Right hindlimb (tissue), 1 donor: ENCODE measurements at regions not wholly inside any gene's neighbourhood (a gene's known extent, or its start where the extent isn't known, plus 50 kb on each side); places are given as distances from the start of the nearest gene placed in this dataset.
"Not testable (repeated sequence)": the region's sequence is repeated elsewhere in the genome, so short reads cannot be mapped to it uniquely, and the experiment has no call there.

Experiments used
- DNase-seq: peaks from one replicate; pipeline ENCODE4 v3.0.0-alpha.2; 2018

DNA sequence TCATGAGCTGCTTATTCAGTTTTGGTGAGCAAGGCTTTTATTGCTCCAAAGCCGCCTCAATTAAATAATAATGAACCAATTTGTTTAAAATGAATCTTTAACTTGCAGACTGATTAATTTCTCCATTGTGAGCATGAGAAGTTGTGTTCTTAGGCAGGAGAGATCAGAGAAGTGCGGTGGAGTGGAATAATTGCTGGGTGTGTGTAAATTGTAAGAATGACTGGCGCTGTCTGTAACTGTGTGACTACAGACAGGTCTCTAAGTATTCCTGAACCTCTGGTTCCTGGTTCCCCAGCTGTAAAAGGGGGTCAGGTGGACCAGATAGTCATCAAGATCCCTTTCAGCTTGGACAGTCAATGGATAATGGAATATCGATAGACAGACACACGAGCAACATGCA is 98.0 kb upstream of the EFEMP1 start:
- DNase-seq: no peak

DNA sequence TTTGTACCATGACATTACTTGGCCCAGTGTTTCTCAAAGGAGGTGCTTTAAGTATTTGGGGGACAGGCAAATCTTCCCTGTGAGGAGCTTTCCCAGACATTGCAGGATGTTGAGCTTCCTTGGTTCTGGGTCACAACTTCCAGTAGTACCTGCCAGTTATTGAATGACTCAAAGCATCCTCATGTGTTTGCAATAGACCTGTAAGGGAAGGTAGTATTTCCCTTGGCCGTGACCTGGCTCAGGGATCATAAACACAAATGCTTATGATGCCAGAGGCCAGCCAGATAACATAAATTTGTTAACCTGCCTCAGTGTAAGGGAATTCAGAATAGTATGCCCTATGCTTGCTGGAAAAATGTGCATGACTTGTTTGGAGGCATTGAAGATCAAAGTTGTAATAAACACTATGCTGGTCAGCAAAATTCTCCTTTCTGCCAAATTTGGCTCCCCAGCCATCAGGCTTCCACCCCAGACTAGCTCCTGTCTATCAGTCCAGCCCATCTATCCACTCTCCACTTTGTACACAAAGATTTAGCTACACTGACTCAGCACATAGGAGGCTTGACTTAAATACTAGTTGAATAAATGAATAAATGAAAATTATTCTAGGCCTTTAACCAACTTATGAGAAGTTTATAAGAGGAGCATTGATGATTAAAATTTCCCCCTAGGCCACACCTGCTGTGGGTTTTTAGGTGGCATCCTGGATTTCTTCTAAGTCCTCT is 102.0 kb upstream of the EFEMP1 start:
- no peak for DNase-seq

DNA sequence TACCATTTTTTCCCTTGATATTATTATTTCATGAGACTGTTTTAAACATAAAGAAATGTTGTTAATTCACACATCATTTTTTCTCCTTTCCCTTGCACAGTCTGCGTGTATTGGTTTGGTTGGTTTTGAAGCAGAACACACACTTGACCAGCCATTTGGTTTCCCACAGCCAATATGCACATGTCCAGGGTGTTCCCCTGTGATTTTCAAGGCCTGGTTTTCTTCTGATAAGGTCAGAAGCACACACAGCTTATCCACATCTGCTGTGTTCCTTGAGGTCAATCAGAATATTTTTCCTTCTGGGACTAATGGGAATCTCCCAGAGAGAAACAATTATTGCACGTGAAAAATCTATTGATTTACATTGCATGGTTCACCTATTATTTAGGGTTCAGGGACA is 103.2 kb upstream of the EFEMP1 start:
- DNase-seq: no peak

DNA sequence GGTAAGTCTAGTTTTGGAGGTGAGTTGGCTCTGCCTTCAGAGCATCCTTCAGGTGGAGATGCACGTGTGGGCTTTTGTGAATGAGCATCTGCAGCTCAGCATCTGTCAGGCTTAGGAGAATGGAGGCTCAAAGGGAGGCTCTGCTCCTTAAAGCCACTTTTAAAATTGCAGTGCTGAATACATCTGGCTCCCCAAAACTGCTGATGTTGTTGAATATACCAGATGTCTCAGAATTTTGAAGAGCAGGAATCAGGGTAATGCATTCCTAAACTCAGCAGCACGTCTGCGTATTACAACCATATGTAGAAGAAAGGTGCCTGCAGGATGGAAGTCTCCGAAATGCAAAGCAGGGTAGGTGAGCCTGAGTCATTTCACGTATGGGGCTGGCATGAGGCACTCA is 106.5 kb upstream of the EFEMP1 start:
- no peak for DNase-seq

DNA sequence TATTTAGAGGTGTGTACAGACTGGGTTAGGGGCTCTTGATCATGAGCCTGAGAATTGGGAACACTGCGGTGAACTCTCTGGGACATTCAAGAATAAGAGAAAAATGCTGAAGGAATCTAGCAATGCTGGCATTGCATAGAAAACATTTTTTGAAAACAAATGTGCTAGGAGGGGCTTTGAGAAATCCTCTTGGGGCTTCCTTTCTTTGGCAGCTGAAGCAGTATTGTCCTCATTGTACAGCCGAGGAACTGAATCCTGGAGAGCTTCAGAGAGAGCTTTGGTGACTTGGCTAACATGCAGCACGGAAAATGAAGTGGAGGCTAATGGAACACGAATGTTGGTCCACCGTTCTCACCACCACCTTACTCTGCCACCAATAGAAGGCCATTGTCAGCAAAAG is 107.3 kb upstream of the EFEMP1 start:
- no peak for DNase-seq

DNA sequence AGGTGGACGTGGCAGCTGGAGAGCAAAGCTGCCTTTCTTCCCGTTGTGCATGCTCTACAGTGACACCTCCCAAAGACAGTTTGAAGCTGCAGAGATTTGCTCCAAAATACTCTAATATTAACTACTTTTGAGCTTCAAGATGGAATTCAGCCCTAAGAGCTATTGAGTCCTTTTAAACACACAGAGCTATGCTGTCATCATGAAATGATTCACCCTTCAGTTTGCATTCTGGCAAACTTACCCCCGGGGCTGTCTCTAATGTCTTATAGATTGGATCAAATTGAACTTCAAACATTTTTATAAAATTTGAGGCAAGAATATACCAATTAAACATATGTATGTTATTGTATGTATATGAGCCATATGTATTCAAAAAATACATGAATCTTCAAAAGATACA is 110.7 kb upstream of the EFEMP1 start:
- no peak for DNase-seq

DNA sequence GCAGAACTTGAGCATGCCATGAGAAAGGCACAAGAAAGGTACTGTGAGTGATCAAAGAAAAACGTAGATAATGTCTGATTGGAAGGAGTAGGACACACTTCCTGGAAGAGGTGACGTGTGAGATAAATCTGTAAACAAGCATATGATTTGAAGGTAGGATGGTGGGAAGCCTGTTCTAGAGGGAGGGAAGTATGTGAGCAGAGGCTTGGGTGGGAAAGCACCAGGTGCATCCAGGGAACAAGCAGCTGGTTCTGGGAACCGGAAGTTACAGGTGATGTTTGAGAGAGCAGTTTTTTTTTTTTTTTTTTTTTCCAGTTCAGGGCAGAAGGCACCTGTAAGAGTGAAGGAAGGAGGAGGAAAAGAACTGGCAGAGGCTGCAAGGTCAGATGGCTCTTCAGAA is 116.6 kb upstream of the EFEMP1 start:
- no peak for DNase-seq

DNA sequence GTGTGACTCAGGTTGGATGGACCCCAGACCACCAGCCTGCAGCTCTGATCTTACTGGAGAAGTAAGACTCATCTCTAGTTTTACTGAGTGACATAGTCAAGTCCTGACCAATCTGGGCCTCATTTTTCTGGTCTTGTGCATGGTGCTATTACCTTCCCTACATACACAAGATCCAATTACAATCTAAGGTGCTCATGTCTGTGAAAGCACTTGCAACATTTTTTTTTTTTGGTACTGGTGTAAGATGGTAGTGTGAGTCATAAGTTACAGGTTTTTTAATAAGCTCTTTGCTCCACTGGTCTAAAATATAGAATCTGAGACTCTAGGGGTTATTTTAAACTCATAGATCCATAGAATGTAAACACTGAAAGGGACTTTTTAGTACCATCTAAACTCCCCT is 117.3 kb upstream of the EFEMP1 start:
- DNase-seq: no peak

DNA sequence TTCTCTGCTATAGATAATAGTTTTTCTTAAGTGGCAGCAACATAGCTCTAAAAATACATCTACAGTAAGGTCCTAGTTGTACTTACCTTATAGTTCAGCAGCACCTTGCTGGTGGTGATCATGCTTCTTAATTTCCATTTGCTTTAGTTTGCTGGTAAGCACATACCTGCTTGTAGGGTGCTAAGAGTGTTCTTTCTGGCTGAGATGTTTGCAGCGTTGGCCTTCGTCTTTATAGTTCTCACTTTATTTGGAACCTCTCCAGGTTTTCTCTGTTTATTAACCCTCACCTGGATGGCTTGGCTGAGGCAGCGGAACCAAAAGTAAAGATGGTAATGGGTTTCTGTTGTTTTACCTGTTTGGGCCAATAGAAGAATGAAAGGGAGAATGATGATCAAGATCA is 123.6 kb upstream of the EFEMP1 start:
- no peak for DNase-seq

DNA sequence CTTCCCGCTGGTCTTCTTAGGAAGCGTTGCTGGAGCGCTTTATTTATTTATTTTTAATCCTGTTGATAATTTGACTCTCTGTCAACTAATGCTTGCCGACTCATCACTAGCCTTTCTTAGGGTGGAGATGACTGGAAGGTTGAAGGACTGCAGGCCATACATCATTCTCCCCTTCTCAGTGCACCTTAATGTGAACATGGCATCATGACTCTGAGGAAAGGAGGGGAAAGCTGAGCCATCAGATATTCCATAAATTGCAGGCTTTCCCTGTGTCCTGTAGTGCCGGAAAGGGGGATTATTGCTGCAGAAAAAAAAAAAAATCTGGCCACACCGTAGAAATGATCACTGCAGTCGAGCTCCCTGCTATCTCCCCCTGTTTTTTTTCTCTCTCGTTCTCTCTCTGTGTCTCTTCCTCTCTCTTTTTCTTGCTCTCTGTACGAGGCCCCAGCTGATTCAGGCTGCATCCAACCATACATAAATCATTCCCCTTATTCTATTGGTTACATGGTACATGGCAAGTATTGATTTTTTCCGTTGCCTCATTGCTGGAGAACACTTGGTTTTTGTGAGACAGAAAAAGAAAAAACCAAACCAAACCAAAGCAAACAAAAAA is 125.8 kb upstream of the EFEMP1 start:
- no peak for DNase-seq

DNA sequence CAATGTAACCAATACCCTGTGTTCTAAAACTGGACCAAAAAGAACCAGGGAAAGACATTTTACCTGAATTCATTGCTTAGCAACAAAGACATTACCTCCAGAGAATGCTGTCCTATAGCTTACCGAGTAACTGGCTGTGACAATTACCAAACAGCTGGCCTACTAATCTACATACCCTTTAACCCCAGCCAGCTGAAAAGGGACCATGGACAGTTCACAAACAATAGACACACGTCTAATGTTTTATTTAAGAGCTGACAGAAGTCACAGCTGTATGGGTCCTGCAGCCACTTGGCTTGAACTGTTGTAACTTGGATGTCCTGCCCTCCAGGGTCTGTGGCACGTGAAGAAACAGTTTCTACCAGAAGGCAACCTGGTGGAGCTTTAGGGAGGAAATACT is 130.1 kb upstream of the EFEMP1 start:
- DNase-seq: no peak

DNA sequence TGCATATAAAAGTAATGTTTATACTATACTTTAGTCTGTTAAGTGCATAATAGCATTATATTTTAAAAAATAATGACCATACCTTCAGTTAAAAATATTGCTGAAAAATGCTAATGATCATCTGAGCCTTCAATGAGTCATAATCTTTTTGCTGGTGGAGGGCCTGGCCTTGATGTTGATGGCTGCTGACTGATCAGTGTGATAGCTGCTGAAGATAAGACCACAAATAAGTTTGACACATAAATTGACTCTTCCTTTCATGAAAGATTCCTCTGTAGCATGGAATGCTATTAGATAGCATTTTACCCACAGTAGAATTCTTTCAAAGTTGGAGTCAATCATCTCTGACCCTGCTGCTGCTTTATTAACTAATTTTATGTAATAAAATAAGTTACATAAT is 128.4 kb upstream of the CCDC85A start:
- no peak for DNase-seq

DNA sequence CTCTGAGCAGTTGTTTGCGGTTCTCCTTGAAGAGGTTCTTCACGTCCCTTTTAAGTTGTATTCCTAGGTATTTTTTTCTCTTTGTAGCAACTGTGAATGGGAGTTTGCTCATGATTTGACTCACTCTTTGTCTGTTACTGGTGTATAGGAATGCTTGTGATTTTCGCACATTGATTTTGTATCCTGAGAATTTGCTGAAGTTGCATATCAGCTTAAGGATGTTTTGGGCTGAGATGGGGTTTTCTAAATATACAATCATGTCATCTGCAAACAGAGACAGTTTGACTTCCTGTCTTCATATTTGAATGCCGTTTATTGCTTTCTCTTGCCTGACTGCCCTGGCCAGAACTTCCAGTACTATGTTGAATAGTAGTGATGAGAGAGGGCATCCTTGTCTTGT is 122.5 kb upstream of the CCDC85A start:
- DNase-seq: not testable (repeated sequence)

DNA sequence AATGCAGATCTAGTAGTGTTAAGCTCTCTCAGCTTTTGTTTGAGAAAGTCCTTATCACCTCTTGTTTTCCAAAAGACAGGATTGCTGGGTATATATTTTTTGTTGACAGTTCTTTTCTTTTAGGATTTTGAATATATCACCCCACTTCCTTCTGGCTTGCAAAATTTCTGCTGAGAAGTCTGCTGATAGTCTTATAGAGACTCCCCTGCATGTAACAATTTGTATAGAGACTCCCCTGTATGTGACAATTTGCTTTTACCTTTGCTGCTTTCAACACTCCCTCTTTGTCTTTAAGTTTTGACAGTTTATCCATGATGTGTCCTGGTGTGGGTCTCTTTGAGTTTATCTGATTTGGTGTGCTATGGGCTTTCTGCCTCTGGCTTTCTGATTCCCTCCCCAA is 115.0 kb upstream of the CCDC85A start:
- no peak for DNase-seq

DNA sequence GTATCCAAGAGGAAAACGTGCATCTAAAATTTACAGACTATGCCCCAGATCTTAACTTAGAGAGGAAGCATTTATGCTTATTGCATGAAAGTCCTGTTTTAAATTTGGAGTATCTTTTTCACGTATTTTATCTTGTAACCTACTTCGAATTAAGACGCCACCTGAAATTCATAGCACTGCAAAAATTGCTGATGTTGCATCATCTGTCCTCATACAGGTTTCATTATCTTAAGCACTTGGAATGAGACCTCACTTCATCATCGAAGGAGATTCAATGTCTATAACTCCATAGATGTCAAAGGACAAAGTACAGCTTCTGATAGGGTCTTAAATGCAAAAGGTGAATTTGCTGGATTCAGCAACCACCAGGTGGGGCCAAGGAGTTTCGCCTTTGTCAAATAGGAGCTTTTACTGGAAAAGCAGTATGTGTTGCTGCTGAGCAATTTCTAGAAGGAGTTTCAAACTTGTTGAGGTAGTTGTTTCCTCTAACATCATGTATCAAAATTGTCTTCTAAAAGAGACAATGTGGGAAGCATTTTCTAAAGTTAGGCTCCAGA is 106.4 kb upstream of the CCDC85A start:
- DNase-seq: peak; percentile 19

DNA sequence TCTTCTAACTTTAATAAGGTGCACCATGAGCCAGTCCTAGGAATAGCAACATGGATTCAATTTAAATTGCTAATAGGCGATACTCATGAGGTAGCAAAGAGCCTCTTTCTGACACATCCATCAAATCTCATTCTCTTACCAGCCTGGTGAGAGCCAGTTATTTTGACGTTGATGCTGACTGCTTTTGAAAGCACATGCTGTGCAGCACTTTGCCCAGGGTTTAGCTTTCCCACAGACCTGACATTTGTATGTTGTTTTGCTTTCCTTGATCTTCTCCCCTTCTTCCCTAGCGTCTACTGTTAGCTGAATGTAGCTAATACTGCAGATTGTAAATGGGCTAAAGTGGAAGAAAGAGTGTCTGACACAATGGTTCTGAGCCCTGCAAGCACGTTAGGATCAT is 101.1 kb upstream of the CCDC85A start:
- DNase-seq: no peak

DNA sequence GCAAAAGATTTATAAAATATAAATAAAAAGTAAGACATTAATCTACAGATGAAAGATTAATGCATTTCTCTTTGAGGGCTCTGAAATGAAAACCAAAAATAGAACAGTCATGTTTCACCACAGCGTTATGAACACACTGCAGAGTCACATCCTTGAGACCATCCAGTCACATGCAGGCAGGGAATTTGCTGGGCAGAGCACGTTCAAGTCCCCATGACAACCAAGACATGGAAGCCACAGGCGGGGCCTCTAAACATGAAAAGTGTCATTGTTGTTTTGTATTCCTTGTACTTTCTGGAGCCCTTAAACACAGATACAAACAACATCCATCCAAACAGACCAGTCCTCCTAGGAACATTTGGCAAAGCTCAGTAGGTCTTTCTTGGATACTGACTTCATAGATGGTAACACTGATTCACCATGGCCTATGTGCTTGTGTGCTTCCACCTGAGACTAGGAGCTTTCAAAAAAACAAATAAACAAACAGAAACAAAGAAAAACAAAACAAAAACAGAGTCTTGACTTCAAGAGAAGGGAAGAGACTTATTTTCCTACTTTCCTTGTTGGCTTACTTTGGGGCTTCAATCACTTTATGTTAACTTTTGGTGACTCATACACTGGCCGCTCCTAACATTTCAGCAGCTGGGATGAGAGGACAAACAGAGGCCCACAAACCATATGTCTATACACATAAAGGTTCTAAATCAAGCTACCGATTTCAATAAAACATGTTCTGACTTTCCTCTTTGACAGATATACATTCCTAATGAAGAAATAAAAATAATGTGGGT is 99.5 kb upstream of the CCDC85A start:
- DNase-seq: no peak

DNA sequence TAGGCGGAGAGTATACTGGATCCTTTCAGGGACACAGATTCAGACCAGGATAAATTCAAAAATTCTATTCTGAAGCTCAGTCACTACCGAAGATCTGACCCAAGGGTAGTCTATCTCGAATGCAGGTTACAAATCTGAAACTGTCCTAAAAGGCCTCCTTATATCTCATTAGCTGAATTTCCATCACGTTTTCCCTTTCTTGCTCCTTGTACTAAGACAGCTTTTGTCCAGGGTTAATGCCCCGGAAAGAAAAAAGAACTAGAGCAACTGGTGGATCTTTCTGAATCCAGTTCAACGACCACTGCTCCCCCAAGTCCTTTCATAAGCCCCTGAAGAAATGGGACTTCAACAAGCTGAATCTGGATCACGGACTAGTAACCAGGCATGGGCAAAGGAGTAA is 97.5 kb upstream of the CCDC85A start:
- DNase-seq: no peak

DNA sequence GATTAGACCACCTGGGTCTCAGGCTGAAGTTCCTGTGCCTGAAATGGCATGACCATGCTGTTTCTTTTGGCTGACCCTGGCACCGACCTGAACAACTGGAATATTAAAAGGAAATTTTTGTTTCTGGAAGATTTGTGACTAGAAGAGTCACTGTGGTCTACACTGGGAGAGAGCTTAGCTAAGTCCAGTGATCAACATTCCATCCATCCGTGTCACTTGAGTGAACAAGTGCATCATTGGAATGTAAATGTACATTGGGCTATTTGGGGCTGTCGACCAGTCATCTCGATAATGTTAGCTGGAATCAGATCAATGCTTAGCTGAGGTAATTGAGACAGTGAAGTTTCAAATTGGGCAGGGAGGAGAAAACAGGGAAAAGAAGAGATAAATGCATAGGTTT is 95.4 kb upstream of the CCDC85A start:
- DNase-seq: no peak

DNA sequence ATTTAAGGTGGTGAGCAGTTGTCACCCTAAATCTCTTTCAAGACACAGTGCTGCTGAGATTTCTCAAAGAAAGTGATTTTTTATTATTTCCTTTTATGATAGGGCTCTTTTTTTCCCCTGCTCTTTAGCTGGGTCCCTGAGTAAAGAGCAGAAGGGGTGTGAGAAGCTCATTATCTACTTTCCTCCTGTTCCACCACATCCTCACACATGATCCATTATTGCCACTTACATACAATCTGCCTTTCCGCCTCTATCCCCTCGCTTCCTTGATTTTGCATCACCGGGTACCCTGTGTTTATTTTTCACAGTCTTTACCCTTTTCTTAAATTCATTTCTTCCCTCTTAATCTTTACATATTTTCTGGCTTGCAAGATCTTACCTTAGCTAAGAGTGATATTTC is 93.9 kb upstream of the CCDC85A start:
- DNase-seq: no peak

DNA sequence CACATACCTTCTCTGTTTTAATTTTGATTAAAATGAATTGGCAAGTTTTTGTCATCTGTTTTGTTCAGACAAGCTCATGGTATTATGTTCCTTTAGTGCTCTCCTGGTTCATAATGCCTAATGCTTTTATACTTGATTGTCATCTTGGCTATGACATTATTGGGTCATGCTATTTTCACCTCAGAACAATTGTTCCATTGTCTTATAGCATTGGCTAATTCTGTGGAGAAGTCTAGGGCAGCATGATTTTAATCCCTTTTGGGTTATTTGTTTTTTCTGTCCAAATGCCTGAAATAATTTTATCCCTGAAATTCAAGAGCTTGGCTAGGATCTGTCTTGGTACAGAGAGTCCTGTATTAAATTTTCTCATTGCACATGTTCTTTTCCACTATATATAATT is 83.8 kb upstream of the CCDC85A start:
- no peak for DNase-seq

DNA sequence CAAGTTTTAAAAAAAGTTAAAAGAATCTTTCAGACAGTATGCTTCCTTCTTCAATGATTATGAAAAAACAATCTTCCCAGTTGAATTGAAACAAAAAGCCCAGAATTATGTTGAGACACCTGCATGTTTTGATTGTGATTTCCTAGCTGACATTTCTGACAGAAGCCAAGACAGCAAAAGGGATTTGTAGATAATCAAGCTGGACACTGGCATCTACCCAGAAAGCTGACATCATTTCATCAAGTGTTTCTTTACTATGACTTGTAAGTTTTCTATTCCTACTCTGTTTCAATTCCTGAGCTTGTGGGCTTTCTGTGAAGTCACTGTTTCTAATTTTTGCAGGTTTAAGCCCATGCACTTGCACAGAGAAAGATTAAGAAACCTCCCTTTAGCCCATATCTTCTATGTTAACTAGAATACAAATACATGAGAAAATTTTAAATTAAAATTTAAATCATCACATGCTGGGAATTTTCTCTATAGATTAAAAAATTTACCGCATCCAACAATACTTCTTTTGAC is 82.9 kb upstream of the CCDC85A start:
- no peak for DNase-seq

DNA sequence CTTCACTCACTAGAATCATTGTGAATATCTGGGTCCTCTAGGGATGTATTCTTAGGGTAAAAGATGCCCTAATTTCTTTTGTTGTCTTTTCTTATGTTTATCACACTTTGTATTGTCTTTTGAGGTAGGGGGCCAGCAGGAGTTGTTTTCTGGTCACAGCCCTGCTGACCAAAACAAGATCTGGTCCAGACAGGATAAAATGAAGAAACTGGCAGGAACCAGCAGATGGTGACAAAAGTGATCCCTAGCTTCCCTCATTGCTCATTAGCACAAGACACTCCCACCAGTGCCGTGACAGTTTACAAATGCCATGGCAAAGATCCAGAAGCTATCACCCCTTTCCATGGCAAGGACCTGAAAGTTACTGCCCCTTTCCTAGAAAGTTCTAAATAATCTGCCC is 81.7 kb upstream of the CCDC85A start:
- no peak for DNase-seq

DNA sequence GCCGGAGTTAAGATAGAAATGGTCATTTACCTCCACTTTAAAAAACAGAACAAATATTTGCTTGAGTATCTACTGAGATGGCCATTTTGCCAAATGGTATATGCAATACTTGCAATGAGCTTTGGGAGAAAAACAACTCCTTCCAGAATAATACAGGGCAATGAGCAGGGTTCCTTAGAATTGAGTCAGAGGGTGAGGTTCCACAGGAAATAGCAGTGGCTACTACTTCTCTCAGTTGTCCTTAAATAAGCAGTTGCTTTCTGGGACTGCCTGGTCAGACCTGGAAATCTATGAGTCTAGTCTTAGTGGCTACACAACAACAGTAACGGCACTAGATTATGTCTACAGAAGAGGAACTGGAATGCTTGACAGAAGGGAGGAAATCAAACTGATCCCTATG is 80.9 kb upstream of the CCDC85A start:
- no peak for DNase-seq
